Spleen (tissue), 11 donors: ENCODE measurements at regions not wholly inside any gene's neighbourhood (a gene's known extent, or its start where the extent isn't known, plus 50 kb on each side); places are given as distances from the start of the nearest gene placed in this dataset.

Experiments used
- DNase-seq: peaks from one replicate; pipeline ENCODE4 v3.0.0-alpha.2; 2020
- H3K27ac ChIP-seq, 8 donors: fragments of 200-600 bp; sonication (generic) in 7 of 8; 1 replicate in 4 of 8; 2 replicates in 4 of 8; pipeline versions ENCODE4 v1.5.0 to v1.8.0; 2016 to 2021; ENCODE audit warnings: inconsistent platforms in 4 of 8, mild to moderate bottlenecking in 4 of 8, moderate library complexity in 1 of 8
- H3K27me3 ChIP-seq, 7 donors: fragments of 200-600 bp; sonication (generic) in 6 of 7; replicated peaks in 1 of 7; 1 replicate in 4 of 7; 2 replicates in 3 of 7; pipeline versions ENCODE4 v1.5.0 to v1.8.0; 2016 to 2021; ENCODE audit warnings: inconsistent platforms in 3 of 7, mild to moderate bottlenecking in 1 of 7
- H3K36me3 ChIP-seq, 6 donors: fragments of 200-600 bp; sonication (generic) in 5 of 6; 1 replicate in 4 of 6; 2 replicates in 2 of 6; pipeline versions ENCODE4 v1.5.0 to v1.8.0; 2016 to 2021; ENCODE audit warnings: inconsistent platforms in 2 of 6
- H3K4me1 ChIP-seq, 6 donors: fragments of 200-600 bp; sonication (generic) in 5 of 6; 1 replicate in 3 of 6; 2 replicates in 3 of 6; pipeline versions ENCODE4 v1.5.0 to v1.8.0; 2016 to 2021; ENCODE audit warnings: inconsistent platforms in 3 of 6
- H3K4me3 ChIP-seq, 8 donors: fragments of 200-600 bp; sonication (generic) in 7 of 8; 1 replicate in 4 of 8; 2 replicates in 4 of 8; pipeline versions ENCODE4 v1.5.0 to v1.8.0; 2016 to 2021; ENCODE audit warnings: inconsistent platforms in 4 of 8, mild to moderate bottlenecking in 4 of 8, moderate library complexity in 2 of 8
- H3K9me3 ChIP-seq, 8 donors: fragments of 200-600 bp; sonication (generic) in 7 of 8; 1 replicate in 4 of 8; 2 replicates in 4 of 8; pipeline versions ENCODE4 v1.5.0 to v1.8.0; 2016 to 2021; ENCODE audit warnings: inconsistent platforms in 4 of 8
- POLR2A ChIP-seq, 3 donors: fragments of 450-650 bp; IDR thresholded peaks; one replicate each; pipeline ENCODE4 v1.5.1; 2017; ENCODE audit warnings: antibody characterized with exemption in 3 of 3, mild to moderate bottlenecking in 1 of 3
- POLR2AphosphoS5 ChIP-seq, 3 donors: sonication (generic); formaldehyde crosslinking; IDR thresholded peaks; one replicate each; pipeline ENCODE4 v1.5.1; 2017; ENCODE audit warnings: antibody characterized with exemption in 3 of 3
- WGBS, 5 donors: extraction: QIAGEN DNeasy Blood & Tissue Kit in 3 of 5; methylation state at CpG; one replicate each; pipeline versions ENCODE4 v1.1.5 to v1.1.7; 2013 to 2018; 5-methylcytosine and 5-hydroxymethylcytosine counted together
- intact Hi-C: fragments of 100-400 bp; cut with DNase I; formaldehyde crosslinking; loops from one replicate; pipeline ENCODE4 v1.15.0; 2023; ENCODE audit warnings: low total_unique reads
- TF ChIP-seq, protein P1 (sequence below), 11 experiments: fragments of 200-600 bp in 7 of 11; fragments of 450-650 bp in 4 of 11; sonication (generic) in 4 of 11; IDR thresholded peaks in 8 of 11; conservative IDR thresholded peaks in 3 of 11; 1 replicate in 7 of 11; 2 replicates in 4 of 11; pipeline versions ENCODE4 v1.4.0 to v1.8.0; 2016 to 2021; ENCODE audit warnings: antibody characterized with exemption in 11 of 11, inconsistent platforms in 4 of 11, mild to moderate bottlenecking in 1 of 11
- donor health status: healthy with polysubstance abuse.
- donor health status: DM: no; HTN: no; CAD: no; lungs with moderate emphysema.
- donor health status: DM: no; HTN: no; CAD: no.
- donor health status: Bipolar disorder and iron deficiency.
- donor health status: healthy.
- donor health status: DM: no; HTN: no; CAD: no.
- donor health status: DM: yes; HTN: yes; CAD: no.

DNA sequence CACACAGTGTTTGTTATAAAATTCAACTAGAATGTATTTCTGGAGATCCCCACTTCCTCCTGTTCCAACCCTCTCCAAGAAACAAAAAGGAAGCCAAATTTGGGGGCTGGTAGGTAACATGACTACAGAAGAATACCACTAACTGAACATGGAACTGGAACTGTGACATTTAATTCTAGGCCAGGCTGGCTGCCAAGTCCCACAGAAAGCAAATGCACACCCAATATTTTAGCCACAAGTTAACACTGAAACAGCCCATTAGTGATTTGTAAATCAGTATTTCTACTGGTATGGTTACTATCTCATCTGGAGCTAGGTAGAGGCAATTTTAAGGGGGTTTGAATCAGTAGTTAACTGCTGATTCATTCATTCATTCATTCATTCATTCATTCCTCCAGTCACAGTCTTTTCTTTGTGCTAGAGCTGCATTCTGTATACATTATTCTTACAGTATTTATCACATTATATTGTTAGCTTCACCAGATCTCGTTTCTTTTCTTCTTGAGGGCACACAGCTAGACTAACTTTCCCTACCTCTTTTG lies 131.7 kb upstream of the GDNF start:
- WGBS, 5 donors: 71 to 89% (median 79%) methylated on average over 1 of the region's 1 CpG
- no peak overlapping the region for H3K27ac ChIP-seq
- intact Hi-C loops: no loop called here
- H3K4me3 ChIP-seq: no peak overlapping the region
- H3K4me1 ChIP-seq: no peaks in the 10 kb centered on the region
- no peak for DNase-seq
- H3K36me3 ChIP-seq: no peaks in the 10 kb centered on the region
- peaks cover 0 to under 1% (median 0%) of the 10 kb centered on the region in 8 donors for H3K9me3 ChIP-seq
- TF ChIP-seq, protein P1, sequence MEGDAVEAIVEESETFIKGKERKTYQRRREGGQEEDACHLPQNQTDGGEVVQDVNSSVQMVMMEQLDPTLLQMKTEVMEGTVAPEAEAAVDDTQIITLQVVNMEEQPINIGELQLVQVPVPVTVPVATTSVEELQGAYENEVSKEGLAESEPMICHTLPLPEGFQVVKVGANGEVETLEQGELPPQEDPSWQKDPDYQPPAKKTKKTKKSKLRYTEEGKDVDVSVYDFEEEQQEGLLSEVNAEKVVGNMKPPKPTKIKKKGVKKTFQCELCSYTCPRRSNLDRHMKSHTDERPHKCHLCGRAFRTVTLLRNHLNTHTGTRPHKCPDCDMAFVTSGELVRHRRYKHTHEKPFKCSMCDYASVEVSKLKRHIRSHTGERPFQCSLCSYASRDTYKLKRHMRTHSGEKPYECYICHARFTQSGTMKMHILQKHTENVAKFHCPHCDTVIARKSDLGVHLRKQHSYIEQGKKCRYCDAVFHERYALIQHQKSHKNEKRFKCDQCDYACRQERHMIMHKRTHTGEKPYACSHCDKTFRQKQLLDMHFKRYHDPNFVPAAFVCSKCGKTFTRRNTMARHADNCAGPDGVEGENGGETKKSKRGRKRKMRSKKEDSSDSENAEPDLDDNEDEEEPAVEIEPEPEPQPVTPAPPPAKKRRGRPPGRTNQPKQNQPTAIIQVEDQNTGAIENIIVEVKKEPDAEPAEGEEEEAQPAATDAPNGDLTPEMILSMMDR (IDR thresholded peaks at IDR 0.05 in 8 of 11, conservative IDR thresholded peaks at IDR 0.05 in 3 of 11): no peak
- TF ChIP-seq POLR2A (IDR thresholded peaks at IDR 0.05): no peak
- TF ChIP-seq POLR2AphosphoS5 (IDR thresholded peaks at IDR 0.05): no peak
- no peaks in the 10 kb centered on the region for H3K27me3 ChIP-seq

DNA sequence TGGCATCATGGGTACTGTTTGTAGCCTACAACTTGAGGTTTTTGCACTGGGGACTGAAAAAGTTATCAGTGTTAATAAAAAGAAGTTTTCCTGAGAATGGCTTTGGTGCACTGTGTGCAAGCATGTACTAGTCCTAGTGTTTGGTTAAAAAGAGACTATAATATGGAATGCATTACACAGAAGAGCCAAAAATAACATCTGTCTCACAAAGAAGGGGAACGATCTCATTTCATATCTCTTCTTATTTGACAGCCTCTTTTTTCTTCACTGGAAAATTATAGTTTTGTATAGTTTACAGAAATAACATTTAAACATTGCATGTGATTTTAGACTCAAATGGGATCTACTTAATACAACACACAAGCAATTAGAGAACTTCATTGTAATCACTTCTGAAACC lies 127.0 kb upstream of the GDNF start:
- TF ChIP-seq POLR2A (IDR thresholded peaks at IDR 0.05) (no peak), POLR2AphosphoS5 (IDR thresholded peaks at IDR 0.05) (no peak)
- TF ChIP-seq, protein P1 (IDR thresholded peaks at IDR 0.05 in 8 of 11, conservative IDR thresholded peaks at IDR 0.05 in 3 of 11): no peak

DNA sequence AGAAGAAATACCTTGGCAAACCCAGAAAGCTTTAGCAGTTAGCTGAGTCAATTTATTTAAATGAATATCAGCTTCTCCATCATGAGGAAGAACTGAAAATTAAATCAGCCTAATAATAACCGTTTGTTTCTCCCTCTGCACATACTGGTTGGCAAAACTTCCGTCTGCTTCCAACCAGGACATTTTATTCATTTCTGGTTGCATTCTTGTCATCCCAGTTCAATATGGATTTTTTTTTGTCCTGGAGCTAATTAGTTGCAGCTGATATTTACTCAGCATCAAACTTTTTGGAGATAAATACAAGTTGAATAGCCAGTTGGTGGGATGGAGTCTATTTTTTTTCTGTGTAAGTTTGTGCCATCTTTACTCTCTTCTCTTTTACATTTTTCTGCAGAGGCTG lies 126.5 kb upstream of the GDNF start:
- Histone ChIP-seq H3K27me3 (no peaks in the 10 kb centered on the region), H3K27ac (no peak overlapping the region), H3K36me3 (no peaks in the 10 kb centered on the region), H3K4me1 (no peaks in the 10 kb centered on the region), H3K4me3 (no peak overlapping the region), H3K9me3 (no peaks in the 10 kb centered on the region)
- DNase-seq: no peak
- intact Hi-C loops: no loop called here
- TF ChIP-seq POLR2A (IDR thresholded peaks at IDR 0.05) (no peak), POLR2AphosphoS5 (IDR thresholded peaks at IDR 0.05) (no peak)
- WGBS, 5 donors: 79 to 91% (median 85%) methylated on average over 2 of the region's 2 CpGs

More for the DNA sequence above, 127.0 kb upstream of the GDNF start:
- H3K9me3 ChIP-seq: no peaks in the 10 kb centered on the region
- H3K4me3 ChIP-seq: no peak overlapping the region
- H3K27ac ChIP-seq: no peak overlapping the region
- H3K4me1 ChIP-seq: no peaks in the 10 kb centered on the region
- intact Hi-C loops: no loop called here
- DNase-seq: no peak
- WGBS, 5 donors: 54 to 68% (median 54%) methylated on average over 1 of the region's 1 CpG
- H3K36me3 ChIP-seq: no peaks in the 10 kb centered on the region
- H3K27me3 ChIP-seq: no peaks in the 10 kb centered on the region

DNA sequence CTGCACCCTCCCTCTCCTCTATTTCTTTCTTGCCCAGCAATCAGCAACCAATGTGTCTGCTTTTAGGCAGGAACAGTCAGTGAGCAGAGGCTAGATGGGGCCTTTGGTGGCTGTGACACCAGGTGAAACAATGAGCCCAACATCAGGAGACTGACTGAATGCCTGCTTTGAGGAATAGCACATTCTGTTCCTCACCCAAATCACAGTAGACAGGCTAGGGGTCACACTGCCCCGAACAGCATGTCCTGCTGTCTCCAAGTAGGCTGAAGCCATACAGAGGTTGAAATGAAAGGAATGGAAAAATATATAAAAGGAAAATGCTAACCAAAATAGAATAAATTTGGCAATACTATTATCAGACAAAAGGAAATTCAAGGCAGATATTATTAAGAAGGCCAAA lies 122.5 kb upstream of the GDNF start:
- H3K27me3 ChIP-seq: no peaks in the 10 kb centered on the region
- no peaks in the 10 kb centered on the region for H3K4me1 ChIP-seq
- no peak for DNase-seq
- intact Hi-C loops: no loop called here
- TF ChIP-seq POLR2AphosphoS5 (IDR thresholded peaks at IDR 0.05) (no peak), POLR2A (IDR thresholded peaks at IDR 0.05) (no peak)
- TF ChIP-seq, protein P1 (IDR thresholded peaks at IDR 0.05 in 8 of 11, conservative IDR thresholded peaks at IDR 0.05 in 3 of 11): no peak
- no peaks in the 10 kb centered on the region for H3K36me3 ChIP-seq
- H3K4me3 ChIP-seq: no peak overlapping the region
- WGBS, 5 donors: 75 to 97% (median 88%) methylated on average over 1 of the region's 1 CpG
- peaks cover 2 to 36% (median 28%) of the 10 kb centered on the region in 8 donors for H3K9me3 ChIP-seq
- H3K27ac ChIP-seq: no peak overlapping the region

DNA sequence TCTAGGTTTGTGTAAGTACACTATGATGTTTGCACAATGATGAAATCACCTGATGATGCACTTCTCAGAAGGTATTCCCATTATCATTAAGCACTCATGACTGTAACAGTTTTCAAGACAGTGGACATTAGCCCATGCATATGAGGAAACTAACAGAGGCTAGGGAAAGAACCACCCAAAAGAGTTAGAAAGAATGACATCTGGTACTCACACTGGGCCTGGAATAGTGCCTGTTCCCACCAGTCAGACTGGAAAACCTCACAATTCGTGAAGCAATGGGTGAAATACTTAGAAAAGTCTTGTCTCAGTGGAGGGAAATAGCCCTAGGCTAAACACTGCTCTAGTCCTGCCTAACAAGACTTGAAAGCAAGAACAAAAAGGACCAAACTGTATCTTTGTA lies 117.4 kb upstream of the GDNF start:
- Histone ChIP-seq H3K27me3 (no peaks in the 10 kb centered on the region), H3K4me1 (no peaks in the 10 kb centered on the region), H3K36me3 (no peaks in the 10 kb centered on the region), H3K9me3 (peaks cover 2 to 41% (median 31%) of the 10 kb centered on the region in 8 donors), H3K27ac (no peak overlapping the region), H3K4me3 (no peak overlapping the region)
- intact Hi-C loops: no loop called here
- no peak for TF ChIP-seq POLR2A (IDR thresholded peaks at IDR 0.05)
- TF ChIP-seq, protein P1 (IDR thresholded peaks at IDR 0.05 in 8 of 11, conservative IDR thresholded peaks at IDR 0.05 in 3 of 11): no peak
- TF ChIP-seq POLR2AphosphoS5 (IDR thresholded peaks at IDR 0.05): no peak
- 48 to 71% (median 54%) methylated on average over 1 of the region's 1 CpG for WGBS, 5 donors
- no peak for DNase-seq
